ENCODE measurements at regions not wholly inside any gene's neighbourhood (a gene's known extent, or its start where the extent isn't known, plus 50 kb on each side); places are given as distances from the start of the nearest gene placed in this dataset.

- H3K14ac ChIP-seq (ENCODE audit: low read length in 2 of 2), result no peak overlapping the region
- H2AFZ ChIP-seq (ENCODE audit: low read depth, low read length), result no peak overlapping the region
- no peak overlapping the region for H2AK5ac ChIP-seq (ENCODE audit: low read length, severe bottlenecking)
- H3K4me3 ChIP-seq (ENCODE audit: insufficient read depth in 1 of 2, low read depth in 1 of 2, low read length in 2 of 2), result no peak overlapping the region
- no peak overlapping the region for H4K8ac ChIP-seq (ENCODE audit: low read length)
- 95% methylated on average over 1 of the region's 1 CpG for WGBS
- no peak overlapping the region for H3K4ac ChIP-seq (ENCODE audit: low read depth in 1 of 2, low read length in 2 of 2)
- H3K79me1 ChIP-seq (replicated peaks; ENCODE audit: low read length, poor library complexity, severe bottlenecking), result no peaks in the 10 kb centered on the region
- no peak overlapping the region for H2BK5ac ChIP-seq (ENCODE audit: low read depth, low read length, poor library complexity, severe bottlenecking)
- H3K9me3 ChIP-seq (ENCODE audit: control insufficient read depth, low read length), result no peaks in the 10 kb centered on the region
- H3K9ac ChIP-seq (ENCODE audit: low read length), result no peak overlapping the region
- H3K27ac ChIP-seq (ENCODE audit: low read length, poor library complexity, severe bottlenecking), result no peak overlapping the region
- no peak overlapping the region for H2BK15ac ChIP-seq (ENCODE audit: low read depth, poor library complexity, severe bottlenecking)
- H2BK120ac ChIP-seq (ENCODE audit: low read depth, low read length), result no peak overlapping the region
- H3K4me1 ChIP-seq (ENCODE audit: control insufficient read depth, insufficient read depth, low read depth, low read length), result no peaks in the 10 kb centered on the region
- H4K91ac ChIP-seq (ENCODE audit: low read length), result no peak overlapping the region
- H3K18ac ChIP-seq (ENCODE audit: low read depth in 1 of 2, low read length in 2 of 2), result no peak overlapping the region
- no peaks in the 10 kb centered on the region for H3K27me3 ChIP-seq (ENCODE audit: control insufficient read depth in 1 of 2, insufficient read depth in 1 of 2, low read length in 2 of 2)
- no peak overlapping the region for H3K23ac ChIP-seq (ENCODE audit: low read length in 2 of 2)
- DNase-seq, result no peak
- H2BK12ac ChIP-seq (ENCODE audit: low read length in 2 of 2), result no peak overlapping the region
- H3K36me3 ChIP-seq (ENCODE audit: control insufficient read depth in 1 of 2, insufficient read depth in 2 of 2, low read depth in 1 of 2, low read length in 2 of 2), result no peaks in the 10 kb centered on the region
- no peak overlapping the region for H3K4me2 ChIP-seq (ENCODE audit: low read length, poor library complexity, severe bottlenecking)
Measured at GRCh38 chr18:66735933-66736332, 132.0 kb upstream of the CDH19 start.

- WGBS, result 89% methylated on average over 2 of the region's 2 CpGs
- H3K4ac ChIP-seq (ENCODE audit: low read depth in 1 of 2, low read length in 2 of 2), result no peak overlapping the region
- no peak overlapping the region for H4K8ac ChIP-seq (ENCODE audit: low read length)
Measured at GRCh38 chr18:66734451-66734850, 130.6 kb upstream of the CDH19 start.

GRCh38 chr18:66731890-66732289 lies 128.0 kb upstream of the CDH19 start:
- H3K14ac ChIP-seq (ENCODE audit: low read length in 2 of 2), result no peak overlapping the region
- H2AFZ ChIP-seq (ENCODE audit: low read depth, low read length), result no peak overlapping the region
- H3K36me3 ChIP-seq (ENCODE audit: control insufficient read depth in 1 of 2, insufficient read depth in 2 of 2, low read depth in 1 of 2, low read length in 2 of 2), result no peaks in the 10 kb centered on the region
- H3K4me3 ChIP-seq (ENCODE audit: insufficient read depth in 1 of 2, low read depth in 1 of 2, low read length in 2 of 2), result no peak overlapping the region
- H2BK120ac ChIP-seq (ENCODE audit: low read depth, low read length), result no peak overlapping the region
- no peak overlapping the region for H3K9ac ChIP-seq (ENCODE audit: low read length)
- no peak overlapping the region for H2BK15ac ChIP-seq (ENCODE audit: low read depth, poor library complexity, severe bottlenecking)
- no peaks in the 10 kb centered on the region for H3K79me1 ChIP-seq (replicated peaks; ENCODE audit: low read length, poor library complexity, severe bottlenecking)
- no peak overlapping the region for H4K91ac ChIP-seq (ENCODE audit: low read length)
- H3K4me1 ChIP-seq (ENCODE audit: control insufficient read depth, insufficient read depth, low read depth, low read length), result no peaks in the 10 kb centered on the region
- no peak overlapping the region for H2BK5ac ChIP-seq (ENCODE audit: low read depth, low read length, poor library complexity, severe bottlenecking)
- H3K23ac ChIP-seq (ENCODE audit: low read length in 2 of 2), result no peak overlapping the region
- H2BK12ac ChIP-seq (ENCODE audit: low read length in 2 of 2), result no peak overlapping the region
- H3K9me3 ChIP-seq (ENCODE audit: control insufficient read depth, low read length), result no peaks in the 10 kb centered on the region
- H3K27ac ChIP-seq (ENCODE audit: low read length, poor library complexity, severe bottlenecking), result no peak overlapping the region
- H3K4ac ChIP-seq (ENCODE audit: low read depth in 1 of 2, low read length in 2 of 2), result no peak overlapping the region
- no peaks in the 10 kb centered on the region for H3K27me3 ChIP-seq (ENCODE audit: control insufficient read depth in 1 of 2, insufficient read depth in 1 of 2, low read length in 2 of 2)
- no peak overlapping the region for H3K4me2 ChIP-seq (ENCODE audit: low read length, poor library complexity, severe bottlenecking)
- H4K8ac ChIP-seq (ENCODE audit: low read length), result no peak overlapping the region
- H3K18ac ChIP-seq (ENCODE audit: low read depth in 1 of 2, low read length in 2 of 2), result no peak overlapping the region
- H2AK5ac ChIP-seq (ENCODE audit: low read length, severe bottlenecking), result no peak overlapping the region
- no peak for DNase-seq

More at GRCh38 chr18:66734451-66734850, 130.6 kb upstream of the CDH19 start:
- H2BK15ac ChIP-seq (ENCODE audit: low read depth, poor library complexity, severe bottlenecking), result no peak overlapping the region
- H4K91ac ChIP-seq (ENCODE audit: low read length), result no peak overlapping the region
- no peak overlapping the region for H2AFZ ChIP-seq (ENCODE audit: low read depth, low read length)
- H2AK5ac ChIP-seq (ENCODE audit: low read length, severe bottlenecking), result no peak overlapping the region
- H3K18ac ChIP-seq (ENCODE audit: low read depth in 1 of 2, low read length in 2 of 2), result no peak overlapping the region
- H3K79me1 ChIP-seq (replicated peaks; ENCODE audit: low read length, poor library complexity, severe bottlenecking), result no peaks in the 10 kb centered on the region
- H3K4me1 ChIP-seq (ENCODE audit: control insufficient read depth, insufficient read depth, low read depth, low read length), result no peaks in the 10 kb centered on the region
- no peaks in the 10 kb centered on the region for H3K27me3 ChIP-seq (ENCODE audit: control insufficient read depth in 1 of 2, insufficient read depth in 1 of 2, low read length in 2 of 2)
- no peak overlapping the region for H3K9ac ChIP-seq (ENCODE audit: low read length)
- no peak overlapping the region for H3K4me3 ChIP-seq (ENCODE audit: insufficient read depth in 1 of 2, low read depth in 1 of 2, low read length in 2 of 2)
- no peak overlapping the region for H2BK120ac ChIP-seq (ENCODE audit: low read depth, low read length)
- no peak overlapping the region for H2BK5ac ChIP-seq (ENCODE audit: low read depth, low read length, poor library complexity, severe bottlenecking)
- no peak overlapping the region for H3K27ac ChIP-seq (ENCODE audit: low read length, poor library complexity, severe bottlenecking)
- no peaks in the 10 kb centered on the region for H3K36me3 ChIP-seq (ENCODE audit: control insufficient read depth in 1 of 2, insufficient read depth in 2 of 2, low read depth in 1 of 2, low read length in 2 of 2)
- H2BK12ac ChIP-seq (ENCODE audit: low read length in 2 of 2), result no peak overlapping the region
- no peaks in the 10 kb centered on the region for H3K9me3 ChIP-seq (ENCODE audit: control insufficient read depth, low read length)
- DNase-seq, result no peak
- H3K23ac ChIP-seq (ENCODE audit: low read length in 2 of 2), result no peak overlapping the region
- no peak overlapping the region for H3K14ac ChIP-seq (ENCODE audit: low read length in 2 of 2)
- H3K4me2 ChIP-seq (ENCODE audit: low read length, poor library complexity, severe bottlenecking), result no peak overlapping the region

GRCh38 chr18:66729442-66730239 lies 125.8 kb upstream of the CDH19 start:
- no peak overlapping the region for H4K8ac ChIP-seq (ENCODE audit: low read length)
- H2BK15ac ChIP-seq (ENCODE audit: low read depth, poor library complexity, severe bottlenecking), result no peak overlapping the region
- no peaks in the 10 kb centered on the region for H3K27me3 ChIP-seq (ENCODE audit: control insufficient read depth in 1 of 2, insufficient read depth in 1 of 2, low read length in 2 of 2)
- H4K91ac ChIP-seq (ENCODE audit: low read length), result no peak overlapping the region
- no peak overlapping the region for H2AK5ac ChIP-seq (ENCODE audit: low read length, severe bottlenecking)
- no peak overlapping the region for H3K27ac ChIP-seq (ENCODE audit: low read length, poor library complexity, severe bottlenecking)
- DNase-seq, result no peak
- no peak overlapping the region for H2AFZ ChIP-seq (ENCODE audit: low read depth, low read length)
- H3K9ac ChIP-seq (ENCODE audit: low read length), result no peak overlapping the region
- no peaks in the 10 kb centered on the region for H3K36me3 ChIP-seq (ENCODE audit: control insufficient read depth in 1 of 2, insufficient read depth in 2 of 2, low read depth in 1 of 2, low read length in 2 of 2)
- no peak overlapping the region for H3K14ac ChIP-seq (ENCODE audit: low read length in 2 of 2)
- no peak overlapping the region for H3K18ac ChIP-seq (ENCODE audit: low read depth in 1 of 2, low read length in 2 of 2)
- no peaks in the 10 kb centered on the region for H3K9me3 ChIP-seq (ENCODE audit: control insufficient read depth, low read length)
- H3K4me3 ChIP-seq (ENCODE audit: insufficient read depth in 1 of 2, low read depth in 1 of 2, low read length in 2 of 2), result no peak overlapping the region
- no peak overlapping the region for H3K4me2 ChIP-seq (ENCODE audit: low read length, poor library complexity, severe bottlenecking)
- no peaks in the 10 kb centered on the region for H3K79me1 ChIP-seq (replicated peaks; ENCODE audit: low read length, poor library complexity, severe bottlenecking)
- no peak overlapping the region for H2BK5ac ChIP-seq (ENCODE audit: low read depth, low read length, poor library complexity, severe bottlenecking)
- no peaks in the 10 kb centered on the region for H3K4me1 ChIP-seq (ENCODE audit: control insufficient read depth, insufficient read depth, low read depth, low read length)
- no peak overlapping the region for H3K4ac ChIP-seq (ENCODE audit: low read depth in 1 of 2, low read length in 2 of 2)
- H2BK12ac ChIP-seq (ENCODE audit: low read length in 2 of 2), result no peak overlapping the region
- no peak overlapping the region for H2BK120ac ChIP-seq (ENCODE audit: low read depth, low read length)
- no peak overlapping the region for H3K23ac ChIP-seq (ENCODE audit: low read length in 2 of 2)
- WGBS, result 79% methylated on average over 1 of the region's 2 CpGs

Data from mesenchymal stem cell (in vitro differentiated cells and primary cell).